Prostate gland (tissue), 2 donors: ENCODE measurements at regions not wholly inside any gene's neighbourhood (a gene's known extent, or its start where the extent isn't known, plus 50 kb on each side); places are given as distances from the start of the nearest gene placed in this dataset.

Experiments
- DNase-seq: peaks from one replicate; pipeline ENCODE4 v3.0.0-alpha.2; 2019; ENCODE audit warnings: low spot score
- H3K27ac ChIP-seq, 2 donors: fragments of 200-600 bp; sonication (generic); 2 replicates each; pipeline ENCODE4 v1.5.1; 2017 to 2019
- H3K27me3 ChIP-seq: fragments of 200-600 bp; sonication (generic); replicated peaks from 2 replicates; pipeline ENCODE4 v1.5.1; 2019; ENCODE audit not compliant: insufficient read depth
- H3K36me3 ChIP-seq, 2 donors: fragments of 200-600 bp; sonication (generic); 1 replicate in 1 of 2; 2 replicates in 1 of 2; pipeline versions ENCODE4 v1.5.1 to v1.8.1; 2017 to 2019
- H3K4me1 ChIP-seq: fragments of 200-600 bp; sonication (generic); replicated peaks from 2 replicates; pipeline ENCODE4 v1.5.1; 2019
- H3K4me3 ChIP-seq, 2 donors: fragments of 200-600 bp; sonication (generic); 2 replicates each; pipeline ENCODE4 v1.5.1; 2017 to 2019
- H3K9me3 ChIP-seq: fragments of 200-600 bp; sonication (generic); 2 replicates; pipeline ENCODE4 v1.5.1; 2017
- CTCF ChIP-seq, 4 experiments: fragments of 200-600 bp in 2 of 4; fragments of 450-650 bp in 2 of 4; sonication (generic) in 2 of 4; IDR thresholded peaks; 1 replicate in 3 of 4; 2 replicates in 1 of 4; pipeline ENCODE4 v1.5.1; 2016 to 2019; ENCODE audit warnings: antibody characterized with exemption in 4 of 4, mild to moderate bottlenecking in 2 of 4, moderate library complexity in 2 of 4
- POLR2A ChIP-seq: fragments of 450-650 bp; IDR thresholded peaks from one replicate; pipeline ENCODE4 v1.6.1; 2016; ENCODE audit warnings: antibody characterized with exemption, mild to moderate bottlenecking
- POLR2AphosphoS5 ChIP-seq: sonication (generic); formaldehyde crosslinking; IDR thresholded peaks from one replicate; pipeline ENCODE4 v1.6.1; 2017; ENCODE audit warnings: antibody characterized with exemption
- WGBS: methylation state at CpG from one replicate; pipeline ENCODE4 v1.1.5; 2018; 5-methylcytosine and 5-hydroxymethylcytosine counted together
- intact Hi-C: fragments of 100-400 bp; cut with DNase I; formaldehyde crosslinking; loops from one replicate; pipeline ENCODE4 v1.14.2; 2022

- no peaks in the 10 kb centered on the region for H3K27me3 ChIP-seq
- H3K4me1 ChIP-seq, result no peaks in the 10 kb centered on the region
- DNase-seq, result no peak
- H3K4me3 ChIP-seq, result no peak overlapping the region
- no peaks in the 10 kb centered on the region for H3K9me3 ChIP-seq
- intact Hi-C loops, result no loop called here
- WGBS, result 47% methylated on average over 5 of the region's 5 CpGs
- TF ChIP-seq POLR2A (no peak), CTCF (IDR thresholded peaks at IDR 0.05) (no peak), POLR2AphosphoS5 (no peak)
- no peaks in the 10 kb centered on the region for H3K36me3 ChIP-seq
- no peak overlapping the region for H3K27ac ChIP-seq
Observed at GRCh38 chr3:76582632-76583378, 457.1 kb upstream of the ROBO2 start.

DNA sequence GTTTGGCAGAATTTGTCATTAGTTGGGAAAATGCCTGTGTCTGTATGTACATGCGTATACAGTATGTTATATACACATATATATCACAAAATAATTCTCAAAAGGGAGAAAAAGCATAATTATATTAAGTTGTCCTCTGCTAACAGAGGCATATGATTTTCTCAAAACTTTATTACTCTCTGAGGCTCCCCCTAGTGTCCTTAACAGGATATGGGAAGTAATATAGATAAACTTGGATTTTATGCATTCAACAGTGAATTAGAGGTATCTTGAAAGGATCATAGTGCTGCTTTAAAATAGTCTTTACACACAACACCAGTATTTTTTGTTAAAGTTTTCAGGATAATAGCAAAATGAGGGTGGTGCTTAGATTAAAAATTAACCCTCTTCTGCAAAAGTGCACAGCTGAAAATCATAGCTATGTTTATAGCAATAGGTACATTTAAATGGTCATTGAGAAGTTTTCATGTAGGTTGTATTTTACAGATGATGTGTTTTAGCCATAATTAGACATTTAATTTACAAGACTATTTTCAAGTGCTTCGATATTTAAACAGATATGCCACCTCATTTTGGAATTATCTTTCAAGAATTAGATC is 454.0 kb upstream of the ROBO2 start:
- Histone ChIP-seq H3K4me1 (no peaks in the 10 kb centered on the region), H3K9me3 (no peaks in the 10 kb centered on the region), H3K4me3 (no peak overlapping the region), H3K27ac (no peak overlapping the region), H3K36me3 (no peaks in the 10 kb centered on the region), H3K27me3 (no peaks in the 10 kb centered on the region)
- intact Hi-C loops, result no loop called here
- no peak for DNase-seq
- TF ChIP-seq POLR2A, result no peak
- no peak for TF ChIP-seq POLR2AphosphoS5
- TF ChIP-seq CTCF (IDR thresholded peaks at IDR 0.05), result peak in 3 of 4 experiments; percentile 21 to 32 (median 23)
- WGBS, result 84% methylated on average over 2 of the region's 2 CpGs

GRCh38 chr3:76586471-76586870 is 453.4 kb upstream of the ROBO2 start:
- no peak for TF ChIP-seq POLR2A
- no peak for TF ChIP-seq CTCF (IDR thresholded peaks at IDR 0.05)
- TF ChIP-seq POLR2AphosphoS5, result no peak
- Histone ChIP-seq H3K9me3 (no peaks in the 10 kb centered on the region), H3K4me1 (no peaks in the 10 kb centered on the region), H3K27me3 (no peaks in the 10 kb centered on the region), H3K4me3 (no peak overlapping the region), H3K36me3 (no peaks in the 10 kb centered on the region), H3K27ac (no peak overlapping the region)
- DNase-seq, result no peak
- intact Hi-C loops, result no loop called here

DNA sequence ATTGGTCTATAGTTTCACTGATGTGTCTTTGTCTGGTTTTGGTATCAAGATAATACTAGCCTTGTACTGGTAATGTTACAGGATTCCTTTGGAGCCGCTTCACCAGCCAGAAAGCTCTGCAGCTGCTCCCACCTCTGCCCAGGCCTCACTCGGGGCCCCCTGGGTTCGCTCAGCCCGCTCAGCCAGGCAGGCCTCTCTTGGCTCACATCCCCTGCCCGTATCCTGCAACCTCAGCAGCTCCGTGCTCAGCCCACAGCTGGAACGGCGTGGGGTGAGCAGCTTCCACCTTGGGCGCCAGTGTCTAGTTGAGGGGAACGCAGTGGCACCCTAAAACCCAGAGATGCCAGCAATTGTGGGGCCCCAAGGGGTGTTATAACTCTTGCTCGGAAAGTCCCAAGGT is 429.7 kb upstream of the ROBO2 start:
- H3K27ac ChIP-seq, result no peak overlapping the region
- DNase-seq, result no peak
- H3K27me3 ChIP-seq, result no peaks in the 10 kb centered on the region
- no peaks in the 10 kb centered on the region for H3K36me3 ChIP-seq
- H3K4me3 ChIP-seq, result no peak overlapping the region
- H3K9me3 ChIP-seq, result no peaks in the 10 kb centered on the region
- no peaks in the 10 kb centered on the region for H3K4me1 ChIP-seq
- no peak for TF ChIP-seq POLR2AphosphoS5
- no peak for TF ChIP-seq POLR2A
- TF ChIP-seq CTCF (IDR thresholded peaks at IDR 0.05), result no peak
- intact Hi-C loops, result no loop called here
- WGBS, result 95% methylated on average over 11 of the region's 11 CpGs

DNA sequence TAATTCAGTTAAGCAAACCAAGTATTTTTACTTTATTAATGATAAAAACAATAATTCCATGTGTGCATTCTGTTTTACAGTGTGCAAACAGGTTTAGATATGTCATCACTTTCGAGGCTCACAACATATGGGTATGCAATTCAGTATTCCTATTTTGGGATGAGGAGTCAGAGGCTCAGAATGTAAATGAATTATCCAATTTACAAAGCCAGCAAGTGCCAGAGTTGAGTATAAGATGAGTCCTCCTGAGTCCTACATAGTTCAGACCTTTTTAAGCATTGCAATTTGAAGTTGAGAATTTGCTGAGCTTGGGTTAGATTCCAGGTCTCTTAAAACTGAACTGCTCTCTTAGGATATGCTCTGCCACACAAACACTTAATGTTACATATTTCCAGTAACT is 424.2 kb upstream of the ROBO2 start:
- no peak for TF ChIP-seq POLR2A
- TF ChIP-seq POLR2AphosphoS5, result no peak
- no peak for TF ChIP-seq CTCF (IDR thresholded peaks at IDR 0.05)

More for the DNA sequence above, 424.2 kb upstream of the ROBO2 start:
- intact Hi-C loops, result no loop called here
- Histone ChIP-seq H3K9me3 (no peaks in the 10 kb centered on the region), H3K27me3 (no peaks in the 10 kb centered on the region), H3K4me1 (no peaks in the 10 kb centered on the region), H3K36me3 (no peaks in the 10 kb centered on the region), H3K27ac (no peak overlapping the region), H3K4me3 (no peak overlapping the region)
- no peak for DNase-seq
- 70% methylated on average over 1 of the region's 1 CpG for WGBS
